Hepatocyte (in vitro differentiated cells): ENCODE measurements at regions not wholly inside any gene's neighbourhood (a gene's known extent, or its start where the extent isn't known, plus 50 kb on each side); places are given as distances from the start of the nearest gene placed in this dataset.

Source experiments
- EZH2 ChIP-seq: fragments of 200-600 bp; sonication (generic); IDR thresholded peaks from 2 replicates; pipeline ENCODE4 v1.6.1; 2016; ENCODE audit warnings: antibody characterized with exemption, mild to moderate bottlenecking, borderline replicate concordance
- EZH2phosphoT487 ChIP-seq: fragments of 200-600 bp; sonication (generic); IDR thresholded peaks from one replicate; pipeline ENCODE4 v1.6.1; 2018; ENCODE audit warnings: antibody characterized with exemption, mild to moderate bottlenecking, low read depth, moderate library complexity; ENCODE audit not compliant: unreplicated experiment, severe bottlenecking
- TF ChIP-seq, protein P1 (sequence below): fragments of 200-600 bp; sonication (generic); IDR thresholded peaks from 2 replicates; pipeline ENCODE4 v1.5.1; 2016; ENCODE audit warnings: antibody characterized with exemption, mild to moderate bottlenecking; ENCODE audit not compliant: poor library complexity

DNA sequence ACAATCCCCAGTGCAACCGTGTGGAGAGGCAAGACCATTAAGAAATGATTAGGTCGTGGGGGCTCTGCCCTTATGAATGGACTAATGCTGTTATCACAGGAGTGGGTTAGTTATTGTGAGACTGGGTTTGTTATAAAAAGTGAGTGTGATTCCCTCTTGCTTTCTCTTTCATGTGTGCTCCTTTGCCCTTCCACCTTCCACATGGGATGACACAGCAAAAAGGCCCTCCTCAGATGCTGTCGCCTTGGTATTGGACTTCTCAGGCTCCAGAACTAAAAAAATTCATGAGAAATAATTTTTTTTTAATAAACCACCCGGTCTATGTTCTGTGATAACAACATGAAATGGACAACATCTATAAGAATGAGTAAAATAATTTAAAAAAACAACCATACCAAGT, 136.1 kb upstream of the PCBD1 start:
- TF ChIP-seq, protein P1, sequence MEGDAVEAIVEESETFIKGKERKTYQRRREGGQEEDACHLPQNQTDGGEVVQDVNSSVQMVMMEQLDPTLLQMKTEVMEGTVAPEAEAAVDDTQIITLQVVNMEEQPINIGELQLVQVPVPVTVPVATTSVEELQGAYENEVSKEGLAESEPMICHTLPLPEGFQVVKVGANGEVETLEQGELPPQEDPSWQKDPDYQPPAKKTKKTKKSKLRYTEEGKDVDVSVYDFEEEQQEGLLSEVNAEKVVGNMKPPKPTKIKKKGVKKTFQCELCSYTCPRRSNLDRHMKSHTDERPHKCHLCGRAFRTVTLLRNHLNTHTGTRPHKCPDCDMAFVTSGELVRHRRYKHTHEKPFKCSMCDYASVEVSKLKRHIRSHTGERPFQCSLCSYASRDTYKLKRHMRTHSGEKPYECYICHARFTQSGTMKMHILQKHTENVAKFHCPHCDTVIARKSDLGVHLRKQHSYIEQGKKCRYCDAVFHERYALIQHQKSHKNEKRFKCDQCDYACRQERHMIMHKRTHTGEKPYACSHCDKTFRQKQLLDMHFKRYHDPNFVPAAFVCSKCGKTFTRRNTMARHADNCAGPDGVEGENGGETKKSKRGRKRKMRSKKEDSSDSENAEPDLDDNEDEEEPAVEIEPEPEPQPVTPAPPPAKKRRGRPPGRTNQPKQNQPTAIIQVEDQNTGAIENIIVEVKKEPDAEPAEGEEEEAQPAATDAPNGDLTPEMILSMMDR: no peak
- TF ChIP-seq EZH2 (no peak), EZH2phosphoT487 (no peak)
